ENCODE measurements at regions not wholly inside any gene's neighbourhood (a gene's known extent, or its start where the extent isn't known, plus 50 kb on each side); places are given as distances from the start of the nearest gene placed in this dataset. TPM values are rescaled to one million over a fixed set of nuclear protein-coding genes. Genes with fewer than 3 reads are reported as not detected.

- Histone ChIP-seq H3K9me3 (ENCODE audit: low read depth) (no peaks in the 10 kb centered on the region), H3K4me2 (no peak overlapping the region), H3K4me1 (no peaks in the 10 kb centered on the region), H3K27ac (no peak overlapping the region), H3F3A (ENCODE audit: low read depth) (no peaks in the 10 kb centered on the region), H3K79me2 (ENCODE audit: low read depth) (no peaks in the 10 kb centered on the region), H3K27me3 (no peaks in the 10 kb centered on the region), H3K9ac (no peak overlapping the region), H3K36me3 (no peaks in the 10 kb centered on the region), H2AFZ (replicated peaks) (no peak overlapping the region), H4K20me1 (ENCODE audit: low read depth) (no peaks in the 10 kb centered on the region), H3K4me3 (no peak overlapping the region)
- H3K27ac Mint-ChIP-seq = no peak overlapping the region
- no peaks in the 10 kb centered on the region for H3K4me1 Mint-ChIP-seq
- peaks cover 3% of the 10 kb centered on the region for H3K9me3 Mint-ChIP-seq
- H3K4me3 Mint-ChIP-seq = no peak overlapping the region
- no peak for DNase-seq (ENCODE audit: low spot score)
- H3K36me3 Mint-ChIP-seq = no peaks in the 10 kb centered on the region
- peaks cover 2% of the 10 kb centered on the region for H3K27me3 Mint-ChIP-seq (ENCODE audit: insufficient read depth, low read depth)
- TF ChIP-seq EZH2phosphoT487 (IDR thresholded peaks at IDR 0.05) (no peak), CTCF (IDR thresholded peaks at IDR 0.05) (no peak), EZH2 (IDR thresholded peaks at IDR 0.05) (no peak)
Measured at GRCh38 chr14:62631176-62631575, 414.1 kb downstream of the KCNH5 start.

GRCh38 chr14:62632771-62633170 lies 412.5 kb downstream of the KCNH5 start:
- H3K27me3 Mint-ChIP-seq (ENCODE audit: insufficient read depth, low read depth) = peaks cover 3% of the 10 kb centered on the region
- H3K4me1 Mint-ChIP-seq = no peaks in the 10 kb centered on the region

GRCh38 chr14:62645649-62646048 lies 399.6 kb downstream of the KCNH5 start:
- H3K4me3 ChIP-seq = no peak overlapping the region
- no peaks in the 10 kb centered on the region for H3K27me3 ChIP-seq
- no peaks in the 10 kb centered on the region for H4K20me1 ChIP-seq (ENCODE audit: low read depth)
- H3K79me2 ChIP-seq (ENCODE audit: low read depth) = no peaks in the 10 kb centered on the region
- no peak overlapping the region for H3K27ac ChIP-seq
- no peaks in the 10 kb centered on the region for H3K27me3 Mint-ChIP-seq (ENCODE audit: insufficient read depth, low read depth)
- TF ChIP-seq CTCF (IDR thresholded peaks at IDR 0.05) (no peak), EZH2phosphoT487 (IDR thresholded peaks at IDR 0.05) (no peak), EZH2 (IDR thresholded peaks at IDR 0.05) (no peak)
- H3K36me3 Mint-ChIP-seq = no peaks in the 10 kb centered on the region
- no peaks in the 10 kb centered on the region for H3K36me3 ChIP-seq
- H3K4me1 ChIP-seq = no peaks in the 10 kb centered on the region
- no peak overlapping the region for H3K9ac ChIP-seq
- no peaks in the 10 kb centered on the region for H3F3A ChIP-seq (ENCODE audit: low read depth)
- H3K9me3 Mint-ChIP-seq = no peaks in the 10 kb centered on the region
- H3K4me1 Mint-ChIP-seq = no peaks in the 10 kb centered on the region
- H3K27ac Mint-ChIP-seq = no peak overlapping the region
- no peak overlapping the region for H3K4me2 ChIP-seq
- H3K4me3 Mint-ChIP-seq = no peak overlapping the region
- H2AFZ ChIP-seq (replicated peaks) = peak overlapping the region; percentile 39
- no peak for DNase-seq (ENCODE audit: low spot score)
- H3K9me3 ChIP-seq (ENCODE audit: low read depth) = no peaks in the 10 kb centered on the region

More at GRCh38 chr14:62632771-62633170, 412.5 kb downstream of the KCNH5 start:
- no peak overlapping the region for H3K27ac Mint-ChIP-seq
- H4K20me1 ChIP-seq (ENCODE audit: low read depth) = no peaks in the 10 kb centered on the region
- H3K9ac ChIP-seq = no peak overlapping the region
- H3K4me1 ChIP-seq = no peaks in the 10 kb centered on the region
- H3K4me2 ChIP-seq = no peak overlapping the region
- H3K36me3 ChIP-seq = no peaks in the 10 kb centered on the region
- H3K4me3 Mint-ChIP-seq = no peak overlapping the region
- no peaks in the 10 kb centered on the region for H3K9me3 ChIP-seq (ENCODE audit: low read depth)
- TF ChIP-seq EZH2 (IDR thresholded peaks at IDR 0.05) (no peak), EZH2phosphoT487 (IDR thresholded peaks at IDR 0.05) (no peak), CTCF (IDR thresholded peaks at IDR 0.05) (no peak)
- H3F3A ChIP-seq (ENCODE audit: low read depth) = no peaks in the 10 kb centered on the region
- H3K36me3 Mint-ChIP-seq = no peaks in the 10 kb centered on the region
- no peaks in the 10 kb centered on the region for H3K79me2 ChIP-seq (ENCODE audit: low read depth)
- no peak for DNase-seq (ENCODE audit: low spot score)
- H3K4me3 ChIP-seq = no peak overlapping the region
- H3K27me3 ChIP-seq = no peaks in the 10 kb centered on the region
- H2AFZ ChIP-seq (replicated peaks) = no peak overlapping the region
- peaks cover 9% of the 10 kb centered on the region for H3K9me3 Mint-ChIP-seq
- no peak overlapping the region for H3K27ac ChIP-seq

Small RNA genes lying in the stretch of these regions (small RNA-seq; reads per million reads assigned to genes)
- not detected for gene AL389895.1

Data from neural progenitor cell (in vitro differentiated cells).